DOHH2 (cell line): ENCODE measurements at regions not wholly inside any gene's neighbourhood (a gene's known extent, or its start where the extent isn't known, plus 50 kb on each side); places are given as distances from the start of the nearest gene placed in this dataset.

Source experiments
- CTCF ChIP-seq: fragments of 200-600 bp; sonication (generic); IDR thresholded peaks from one replicate; pipeline ENCODE4 v1.5.1; 2014; ENCODE audit warnings: antibody characterized with exemption, mild to moderate bottlenecking, low read depth, low read length; ENCODE audit not compliant: poor library complexity, severe bottlenecking
- EZH2phosphoT487 ChIP-seq: fragments of 200-600 bp; sonication (generic); IDR thresholded peaks from 2 replicates; pipeline ENCODE4 v1.6.1; 2017; ENCODE audit warnings: borderline replicate concordance, mild to moderate bottlenecking, antibody characterized with exemption, low read length, moderate library complexity, mixed read lengths

DNA sequence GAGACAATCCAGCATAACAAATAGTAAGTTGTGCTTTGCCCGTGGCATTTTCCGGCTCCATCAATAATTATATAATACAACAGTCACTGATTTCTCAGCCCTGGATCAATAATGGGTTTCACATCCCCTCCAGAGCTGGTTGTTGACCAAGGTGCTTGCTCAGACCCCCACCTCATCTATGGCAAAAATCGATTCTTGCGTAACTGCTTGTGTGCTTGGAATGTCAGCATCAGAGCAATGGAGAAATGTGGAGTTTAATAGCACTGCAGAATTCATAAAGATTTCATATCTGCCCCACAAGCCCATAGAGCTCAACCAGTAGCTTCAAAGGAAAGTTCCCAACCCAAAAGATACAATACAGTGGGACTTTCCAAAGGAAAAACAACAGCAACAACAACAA, 1098.5 kb downstream of the IGSF11 start:
- TF ChIP-seq CTCF (no peak), EZH2phosphoT487 (no peak)
